Loucy (cell line): ENCODE measurements at regions not wholly inside any gene's neighbourhood (a gene's known extent, or its start where the extent isn't known, plus 50 kb on each side); places are given as distances from the start of the nearest gene placed in this dataset.

Experiments
- H2AFZ ChIP-seq: fragments of 200-600 bp; sonication (generic); 2 replicates; pipeline ENCODE4 v1.6.0; 2016; ENCODE audit warnings: antibody characterized with exemption, mild to moderate bottlenecking, low read length, moderate library complexity
- H3F3A ChIP-seq: fragments of 200-600 bp; 2 replicates; pipeline ENCODE4 v1.6.0; 2016; ENCODE audit warnings: antibody characterized with exemption, low read depth, mild to moderate bottlenecking
- H3K27me3 ChIP-seq: fragments of 200-600 bp; sonication (generic); 2 replicates; pipeline ENCODE4 v1.6.1; 2014; ENCODE audit warnings: low read length, mild to moderate bottlenecking; ENCODE audit not compliant: insufficient read depth, poor library complexity, severe bottlenecking
- H3K36me3 ChIP-seq: fragments of 200-600 bp; sonication (generic); 2 replicates; pipeline ENCODE4 v1.6.1; 2016; ENCODE audit warnings: low read length; ENCODE audit not compliant: insufficient read depth
- H3K4me1 ChIP-seq: fragments of 200-600 bp; sonication (generic); 2 replicates; pipeline ENCODE4 v1.5.1; 2014; ENCODE audit warnings: low read length, mild to moderate bottlenecking; ENCODE audit not compliant: insufficient read depth, poor library complexity, severe bottlenecking
- H3K4me2 ChIP-seq: fragments of 200-600 bp; sonication (generic); 2 replicates; pipeline ENCODE4 v1.6.0; 2014; ENCODE audit warnings: antibody characterized with exemption, low read length, low read depth, mild to moderate bottlenecking; ENCODE audit not compliant: poor library complexity, severe bottlenecking
- H3K4me3 ChIP-seq: fragments of 200-600 bp; sonication (generic); 2 replicates; pipeline ENCODE4 v1.5.1; 2014; ENCODE audit warnings: low read length, mild to moderate bottlenecking, mixed read lengths; ENCODE audit not compliant: poor library complexity, severe bottlenecking
- H3K79me2 ChIP-seq: fragments of 200-600 bp; sonication (generic); 2 replicates; pipeline ENCODE4 v1.6.1; 2014; ENCODE audit warnings: low read length; ENCODE audit not compliant: insufficient read depth
- H3K9ac ChIP-seq: fragments of 200-600 bp; sonication (generic); 2 replicates; pipeline ENCODE4 v1.6.0; 2014; ENCODE audit warnings: mild to moderate bottlenecking, low read depth, low read length, moderate library complexity; ENCODE audit not compliant: poor library complexity, severe bottlenecking
- H3K9me2 ChIP-seq: fragments of 200-600 bp; sonication (generic); replicated peaks from 2 replicates; pipeline ENCODE4 v1.6.1; 2016; ENCODE audit warnings: low read depth, low read length, mixed read lengths
- H3K9me3 ChIP-seq: fragments of 200-600 bp; sonication (generic); 2 replicates; pipeline ENCODE4 v1.6.1; 2014; ENCODE audit warnings: mild to moderate bottlenecking, antibody characterized with exemption, low read length, low read depth; ENCODE audit not compliant: insufficient read depth
- H4K20me1 ChIP-seq: fragments of 200-600 bp; sonication (generic); 2 replicates; pipeline ENCODE4 v1.6.0; 2014; ENCODE audit warnings: antibody characterized with exemption, low read length, mild to moderate bottlenecking; ENCODE audit not compliant: insufficient read depth, poor library complexity, severe bottlenecking
- EZH2phosphoT487 ChIP-seq: fragments of 200-600 bp; IDR thresholded peaks from 2 replicates; pipeline ENCODE4 v1.6.1; 2018; ENCODE audit warnings: antibody characterized with exemption, mild to moderate bottlenecking, moderate library complexity, borderline replicate concordance
- TF ChIP-seq, protein P1 (sequence below): fragments of 200-600 bp; sonication (generic); conservative IDR thresholded peaks from 2 replicates; pipeline ENCODE4 v1.5.1; 2014; ENCODE audit warnings: mild to moderate bottlenecking, antibody characterized with exemption, low read length

DNA sequence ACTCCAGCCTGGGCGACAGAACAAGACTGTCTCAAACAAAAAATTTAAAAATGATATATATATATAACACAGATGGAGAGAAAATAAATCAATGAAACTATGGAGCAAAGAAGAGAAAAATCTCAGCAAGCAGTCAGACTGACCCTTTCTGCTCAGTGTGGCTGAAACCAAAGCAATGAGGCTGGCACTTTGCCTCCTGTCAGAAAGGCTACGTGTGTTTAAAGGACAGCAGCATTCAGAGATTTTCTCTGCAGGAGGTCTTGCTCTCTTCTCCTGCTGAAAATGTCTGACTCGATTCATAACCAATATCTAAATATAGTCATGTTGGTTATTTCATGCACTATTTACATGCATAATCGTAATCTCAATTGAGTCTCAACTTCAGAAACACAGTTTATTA, 527.0 kb upstream of the JARID2 start:
- H3K4me3 ChIP-seq: no peak overlapping the region
- H3K9ac ChIP-seq: no peak overlapping the region
- no peaks in the 10 kb centered on the region for H3K27me3 ChIP-seq
- no peaks in the 10 kb centered on the region for H4K20me1 ChIP-seq
- no peak for TF ChIP-seq EZH2phosphoT487
- TF ChIP-seq, protein P1, sequence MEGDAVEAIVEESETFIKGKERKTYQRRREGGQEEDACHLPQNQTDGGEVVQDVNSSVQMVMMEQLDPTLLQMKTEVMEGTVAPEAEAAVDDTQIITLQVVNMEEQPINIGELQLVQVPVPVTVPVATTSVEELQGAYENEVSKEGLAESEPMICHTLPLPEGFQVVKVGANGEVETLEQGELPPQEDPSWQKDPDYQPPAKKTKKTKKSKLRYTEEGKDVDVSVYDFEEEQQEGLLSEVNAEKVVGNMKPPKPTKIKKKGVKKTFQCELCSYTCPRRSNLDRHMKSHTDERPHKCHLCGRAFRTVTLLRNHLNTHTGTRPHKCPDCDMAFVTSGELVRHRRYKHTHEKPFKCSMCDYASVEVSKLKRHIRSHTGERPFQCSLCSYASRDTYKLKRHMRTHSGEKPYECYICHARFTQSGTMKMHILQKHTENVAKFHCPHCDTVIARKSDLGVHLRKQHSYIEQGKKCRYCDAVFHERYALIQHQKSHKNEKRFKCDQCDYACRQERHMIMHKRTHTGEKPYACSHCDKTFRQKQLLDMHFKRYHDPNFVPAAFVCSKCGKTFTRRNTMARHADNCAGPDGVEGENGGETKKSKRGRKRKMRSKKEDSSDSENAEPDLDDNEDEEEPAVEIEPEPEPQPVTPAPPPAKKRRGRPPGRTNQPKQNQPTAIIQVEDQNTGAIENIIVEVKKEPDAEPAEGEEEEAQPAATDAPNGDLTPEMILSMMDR: no peak
- 0 out of 2 replicates have a peak, but pooled peaks cover 2% of the 10 kb centered on the region for H3F3A ChIP-seq
- H3K9me2 ChIP-seq: no peaks in the 10 kb centered on the region
- no peaks in the 10 kb centered on the region for H3K9me3 ChIP-seq
- no peaks in the 10 kb centered on the region for H3K79me2 ChIP-seq
- no peaks in the 10 kb centered on the region for H3K36me3 ChIP-seq
- H2AFZ ChIP-seq: no peak overlapping the region
- peaks cover 53% of the 10 kb centered on the region for H3K4me1 ChIP-seq
- no peak overlapping the region for H3K4me2 ChIP-seq

DNA sequence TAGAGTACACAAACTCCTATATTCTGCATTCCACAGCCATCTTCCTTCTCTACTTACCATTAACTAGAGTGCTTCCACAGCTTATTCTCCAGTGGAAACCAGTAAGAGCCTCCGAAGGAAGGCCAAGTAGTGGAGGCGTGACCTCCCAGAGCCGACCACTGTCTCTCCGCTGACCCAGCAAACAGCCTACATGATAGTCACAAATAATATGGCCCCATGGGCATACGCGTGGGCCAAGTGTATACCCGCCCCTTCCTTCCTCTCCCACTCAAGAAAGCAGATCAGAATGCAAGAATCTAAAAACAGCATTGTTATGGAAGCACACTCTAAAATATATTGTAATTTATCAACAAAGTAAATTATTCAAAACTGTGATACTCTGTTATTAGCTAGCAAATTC, 526.6 kb upstream of the JARID2 start:
- no peak overlapping the region for H3K9ac ChIP-seq
- no peak overlapping the region for H3K4me3 ChIP-seq
- H3K4me1 ChIP-seq: peaks cover 49% of the 10 kb centered on the region

DNA sequence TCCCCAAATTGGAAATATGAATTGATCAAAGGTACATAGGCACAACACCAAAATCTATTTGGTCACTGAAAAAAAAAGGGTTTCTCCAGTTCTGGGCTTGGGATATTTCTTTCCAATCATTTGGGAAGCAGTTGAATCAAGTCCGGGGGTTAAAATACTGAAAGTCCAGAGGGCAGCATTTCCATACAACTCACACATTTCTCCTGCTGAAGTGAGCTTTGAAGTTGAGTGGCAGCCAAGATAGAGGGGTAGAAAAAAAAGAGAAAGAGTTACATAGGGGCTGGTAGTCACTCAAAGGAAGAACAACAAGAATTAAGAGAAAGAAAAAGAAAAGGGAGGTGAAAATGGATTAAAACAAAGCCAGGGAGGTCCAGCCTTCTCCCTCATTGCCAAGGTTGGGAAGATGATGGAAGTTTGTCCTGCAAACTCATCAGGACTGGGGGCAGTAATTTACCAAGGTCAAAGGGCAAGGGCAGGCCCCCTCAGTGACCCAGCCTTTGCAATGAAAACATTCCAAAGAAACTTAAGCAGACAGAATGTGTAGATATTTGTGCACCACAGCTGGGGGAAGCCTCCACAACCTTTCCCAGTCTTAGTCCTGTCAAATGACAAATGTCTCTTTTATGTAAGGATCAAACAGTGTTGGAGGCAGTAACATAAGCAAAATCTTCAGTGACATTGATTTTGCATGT, 525.3 kb upstream of the JARID2 start:
- peaks cover 46% of the 10 kb centered on the region for H3K4me1 ChIP-seq
- H3K9me3 ChIP-seq: no peaks in the 10 kb centered on the region
- no peaks in the 10 kb centered on the region for H3K9me2 ChIP-seq
- no peak overlapping the region for H3K4me3 ChIP-seq
- H3K27me3 ChIP-seq: no peaks in the 10 kb centered on the region
- H3K36me3 ChIP-seq: no peaks in the 10 kb centered on the region
- H3K4me2 ChIP-seq: no peak overlapping the region
- TF ChIP-seq, protein P1: no peak
- no peak for TF ChIP-seq EZH2phosphoT487
- H4K20me1 ChIP-seq: no peaks in the 10 kb centered on the region
- H3F3A ChIP-seq: 0 out of 2 replicates have a peak, but pooled peaks cover 2% of the 10 kb centered on the region
- H3K79me2 ChIP-seq: no peaks in the 10 kb centered on the region
- no peak overlapping the region for H3K9ac ChIP-seq
- H2AFZ ChIP-seq: no peak overlapping the region

More for the DNA sequence above, 526.6 kb upstream of the JARID2 start:
- H3K9me3 ChIP-seq: no peaks in the 10 kb centered on the region
- no peak overlapping the region for H3K4me2 ChIP-seq
- no peaks in the 10 kb centered on the region for H3K9me2 ChIP-seq
- no peak for TF ChIP-seq EZH2phosphoT487
- TF ChIP-seq, protein P1: no peak
- no peaks in the 10 kb centered on the region for H4K20me1 ChIP-seq
- H3K79me2 ChIP-seq: no peaks in the 10 kb centered on the region
- no peaks in the 10 kb centered on the region for H3K27me3 ChIP-seq
- H3F3A ChIP-seq: 0 out of 2 replicates have a peak, but pooled peaks cover 2% of the 10 kb centered on the region
- no peak overlapping the region for H2AFZ ChIP-seq
- no peaks in the 10 kb centered on the region for H3K36me3 ChIP-seq
